K562 (cell line): ENCODE measurements at regions not wholly inside any gene's neighbourhood (a gene's known extent, or its start where the extent isn't known, plus 50 kb on each side); places are given as distances from the start of the nearest gene placed in this dataset.

Experiments
- ATAC-seq: fragments of 200-7000 bp; cut with Tn5 transposase; 3 replicates; pipeline ENCODE4 v1.9.1; 2020; ENCODE audit warnings: moderate library complexity
- BruUV-seq: library from RNA; stranded (reverse); fragments of 400-500 nt; replicated peaks from 2 replicates; lab custom pipeline; 2021; lab: Mats Ljungman, UMichigan
- CTCF ChIA-PET: fragments of 300-600 bp; formaldehyde crosslinking; extraction: SDS; loops from one replicate; lab custom pipeline; 2021; ENCODE audit warnings: low intra/inter-chr PET ratio; lab: Yijun Ruan, JAX
- POLR2A ChIA-PET: fragments of 300-600, 350-650 bp; sonication (Branson Sonifier 250); formaldehyde crosslinking; extraction: SDS; loops from one replicate; lab custom pipeline; 2021; ENCODE audit warnings: antibody characterized with exemption, inconsistent platforms; lab: Yijun Ruan, JAX
- DNase-seq, 4 experiments: peaks; one replicate each; pipeline versions ENCODE4 v3.0.0 to v3.0.0-alpha.2; 2011 to 2018; ENCODE audit warnings: low spot score in 3 of 4, mixed read lengths in 3 of 4; ENCODE audit errors: extremely low read depth in 1 of 4
- FAIRE-seq: peaks from 2 replicates; lab custom pipeline; 2011; peaks lifted over from hg19 to GRCh38; lab: Jason Lieb, UNC
- H2AFZ ChIP-seq: 2 replicates; pipeline ENCODE4 v1.6.0; 2011; ENCODE audit warnings: low read depth, low read length, control low read depth, inconsistent platforms
- H3K27ac ChIP-seq: fragments of 200-600 bp; 3 replicates; pipeline ENCODE4 v1.8.0; 2011; ENCODE audit warnings: low read depth, mild to moderate bottlenecking, control low read depth, inconsistent platforms, low read length, moderate library complexity, mixed read lengths; ENCODE audit errors: extremely low read depth
- H3K27me3 ChIP-seq, 2 experiments: fragments of 300-600 bp in 1 of 2; 2 replicates in 1 of 2; 3 replicates in 1 of 2; pipeline versions ENCODE4 v1.6.0 to v1.8.0; 2011; ENCODE audit warnings: inconsistent platforms in 2 of 2, low read length in 2 of 2, mild to moderate bottlenecking in 1 of 2, mixed read lengths in 1 of 2, moderate library complexity in 1 of 2; ENCODE audit not compliant: control insufficient read depth in 2 of 2, insufficient read depth in 2 of 2
- H3K36me3 ChIP-seq: fragments of 300-600 bp; 3 replicates; pipeline ENCODE4 v1.8.0; 2011; ENCODE audit warnings: mild to moderate bottlenecking, low read length, inconsistent platforms; ENCODE audit not compliant: control insufficient read depth, insufficient read depth
- H3K4me1 ChIP-seq, 2 experiments: fragments of 200-600 bp in 1 of 2; replicated peaks in 1 of 2; 2 replicates in 1 of 2; 3 replicates in 1 of 2; pipeline versions ENCODE4 v1.5.1 to v1.8.0; 2011; ENCODE audit warnings: inconsistent platforms in 2 of 2, low read length in 2 of 2, mild to moderate bottlenecking in 1 of 2, mixed read lengths in 1 of 2, moderate library complexity in 1 of 2; ENCODE audit not compliant: control insufficient read depth in 2 of 2, insufficient read depth in 2 of 2
- H3K4me2 ChIP-seq: 2 replicates; pipeline ENCODE4 v1.6.1; 2011; ENCODE audit warnings: low read length, control low read depth, inconsistent platforms, mixed read lengths; ENCODE audit not compliant: insufficient read depth
- H3K4me3 ChIP-seq: fragments of 200-600 bp; sonication (generic), shearing (Covaris generic); 2 replicates; pipeline ENCODE4 v1.5.1; 2016; ENCODE audit warnings: control low read depth, inconsistent platforms
- H3K79me2 ChIP-seq: fragments of 200-600 bp; 3 replicates; pipeline ENCODE4 v1.8.0; 2011; ENCODE audit warnings: low read length, inconsistent platforms; ENCODE audit not compliant: control insufficient read depth, insufficient read depth
- H3K9ac ChIP-seq, 2 experiments: 2 replicates each; pipeline versions ENCODE4 v1.6.0 to v1.6.1; 2011; ENCODE audit warnings: low read depth in 2 of 2, low read length in 2 of 2, control low read depth in 1 of 2, inconsistent platforms in 1 of 2, mild to moderate bottlenecking in 1 of 2, mixed read lengths in 1 of 2; ENCODE audit not compliant: insufficient read depth in 1 of 2
- H3K9me1 ChIP-seq: one replicate; pipeline ENCODE4 v1.6.0; 2011; ENCODE audit warnings: inconsistent platforms, mild to moderate bottlenecking, low read length, moderate library complexity; ENCODE audit not compliant: control insufficient read depth, insufficient read depth
- H3K9me3 ChIP-seq: replicated peaks from 2 replicates; pipeline ENCODE4 v1.5.1; 2011; ENCODE audit warnings: low read depth, low read length, inconsistent platforms; ENCODE audit not compliant: control insufficient read depth, insufficient read depth
- H4K20me1 ChIP-seq: replicated peaks from 2 replicates; pipeline ENCODE4 v1.6.1; 2011; ENCODE audit warnings: low read length, inconsistent platforms, mixed read lengths; ENCODE audit not compliant: control insufficient read depth, insufficient read depth
- HDAC8 ChIP-seq: fragments of 450-650 bp; IDR thresholded peaks from 2 replicates; pipeline ENCODE4 v1.6.1; 2016; ENCODE audit warnings: mild to moderate bottlenecking, missing genetic modification characterization, moderate library complexity, missing compliant biosample characterization
- PRDM10 ChIP-seq: fragments of 450-650 bp; IDR thresholded peaks from 2 replicates; pipeline ENCODE4 v1.6.1; 2018; ENCODE audit not compliant: partially characterized antibody
- SRSF7 ChIP-seq: fragments of 200-400 bp; formaldehyde crosslinking; optimal IDR thresholded peaks from 2 replicates; pipeline ENCODE3; 2017; ENCODE audit warnings: mild to moderate bottlenecking, low read depth, low read length
- SRSF9 ChIP-seq: fragments of 200-400 bp; formaldehyde crosslinking; IDR thresholded peaks from 2 replicates; pipeline ENCODE4 v1.6.1; 2017; ENCODE audit warnings: low read depth, low read length, borderline replicate concordance
- USF2 ChIP-seq: sonication (generic); formaldehyde crosslinking; IDR thresholded peaks from 2 replicates; pipeline ENCODE4 v1.5.0; 2020; ENCODE audit warnings: missing genetic modification reagents
- WGBS: fragments of 100-300 bp; shearing (Covaris generic); methylation state at CpG from one replicate; pipeline ENCODE4 v1.1.6; 2016; ENCODE audit warnings: low coverage, mixed read lengths; ENCODE audit not compliant: insufficient coverage; ENCODE audit errors: missing lambda C conversion rate; 5-methylcytosine and 5-hydroxymethylcytosine counted together
- in situ Hi-C: fragments of 300-500 bp; cut with MboI; formaldehyde crosslinking; loops from 4 replicates; pipeline ENCODE4 v1.15.0; 2018; ENCODE audit warnings: inconsistent platforms, mixed read lengths
- intact Hi-C: fragments of 100-400 bp; cut with micrococcal nuclease; formaldehyde crosslinking; loops from 2 replicates; pipeline ENCODE4 v1.14.2; 2022

- in situ Hi-C loops (no loop called here), intact Hi-C loops (no loop called here)
- no peak overlapping the region for H3K4me2 ChIP-seq
- POLR2A ChIA-PET = no interaction called here
- H2AFZ ChIP-seq = no peak overlapping the region
- BruUV-seq = no TSS peak
- H3K4me3 ChIP-seq = no peak overlapping the region
- no peaks in the 10 kb centered on the region for H3K4me1 ChIP-seq
- CTCF ChIA-PET = no interaction called here
- H3K27me3 ChIP-seq = no peaks in the 10 kb centered on the region
- no peaks in the 10 kb centered on the region for H3K79me2 ChIP-seq
- FAIRE-seq = no peak
- WGBS = 5% methylated on average over 2 of the region's 2 CpGs
- ATAC-seq = no peak
- H3K9me3 ChIP-seq = no peaks in the 10 kb centered on the region
- DNase-seq = no peak
- H3K27ac ChIP-seq = no peak overlapping the region
- H3K9me1 ChIP-seq = no peaks in the 10 kb centered on the region
- no peak overlapping the region for H3K9ac ChIP-seq
- no peak for TF ChIP-seq SRSF9
- no peak for TF ChIP-seq SRSF7
- TF ChIP-seq USF2 (CRISPR knock-in tag) = no peak
- no peak for TF ChIP-seq HDAC8 (tag)
- TF ChIP-seq PRDM10 = no peak
- H4K20me1 ChIP-seq = no peaks in the 10 kb centered on the region
- no peaks in the 10 kb centered on the region for H3K36me3 ChIP-seq
Measured at GRCh38 chr2:228846161-228846560, 424.9 kb downstream of the PID1 start.
